HFFc6 (cell line): ENCODE measurements at regions not wholly inside any gene's neighbourhood (a gene's known extent, or its start where the extent isn't known, plus 50 kb on each side); places are given as distances from the start of the nearest gene placed in this dataset.

Experiments
- DNase-seq: peaks from one replicate; pipeline ENCODE4 v3.0.0-alpha.2; 2018
- H3K27ac Mint-ChIP-seq: 2 replicates; pipeline ENCODE4 v1.8.0; 2020; ENCODE audit warnings: mild to moderate bottlenecking, mixed read lengths
- H3K27me3 Mint-ChIP-seq: 2 replicates; pipeline ENCODE4 v1.8.0; 2021; ENCODE audit warnings: mild to moderate bottlenecking, moderate library complexity, mixed read lengths; ENCODE audit not compliant: insufficient read depth
- H3K36me3 Mint-ChIP-seq: 2 replicates; pipeline ENCODE4 v1.8.0; 2021; ENCODE audit warnings: low read depth, mixed read lengths
- H3K4me1 Mint-ChIP-seq: 2 replicates; pipeline ENCODE4 v1.8.0; 2020; ENCODE audit warnings: low read depth, mixed read lengths
- H3K4me3 Mint-ChIP-seq: 2 replicates; pipeline ENCODE4 v1.8.0; 2020; ENCODE audit warnings: mild to moderate bottlenecking, moderate library complexity, mixed read lengths
- H3K9me3 Mint-ChIP-seq: 2 replicates; pipeline ENCODE4 v1.8.0; 2020; ENCODE audit warnings: mild to moderate bottlenecking, mixed read lengths
- TF ChIP-seq, protein P1 (sequence below): fragments of 200-600 bp; sonication (generic); IDR thresholded peaks from 2 replicates; pipeline ENCODE4 v1.5.0; 2021; ENCODE audit warnings: antibody characterized with exemption, mild to moderate bottlenecking

DNA sequence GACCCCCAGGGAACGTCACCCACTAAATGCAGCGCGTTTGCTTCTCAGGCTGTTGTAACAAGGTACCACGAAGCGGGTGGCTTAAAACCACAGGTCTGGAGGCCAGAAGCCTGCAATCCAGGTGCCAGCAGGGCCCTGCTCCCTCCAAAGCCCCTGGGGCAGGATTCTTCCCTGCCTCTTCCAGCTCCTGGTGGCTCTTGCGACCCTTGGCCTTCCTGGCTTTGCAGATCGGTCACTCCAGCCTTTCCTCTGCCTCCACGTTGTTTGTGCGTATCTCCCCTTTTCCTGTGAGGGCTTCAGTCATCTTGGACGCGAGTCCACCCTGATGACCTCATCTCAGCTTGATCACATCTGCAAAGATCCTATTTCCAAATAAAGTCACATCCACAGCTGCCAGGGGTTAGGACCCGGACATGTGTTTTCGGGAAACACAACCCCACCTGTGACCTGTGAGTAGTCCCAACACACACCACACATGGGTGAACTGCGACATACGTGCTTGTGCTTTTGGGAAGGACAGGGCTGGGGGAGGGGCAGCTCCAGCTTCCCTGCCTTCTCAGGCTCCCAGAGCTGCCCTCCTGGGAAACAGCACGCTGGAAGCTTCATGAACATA is 114.5 kb upstream of the NCOR2 start:
- no peaks in the 10 kb centered on the region for H3K36me3 Mint-ChIP-seq
- H3K4me3 Mint-ChIP-seq: peak overlapping the region; percentile 16; the same call in 1 of the 2 replicates
- H3K27me3 Mint-ChIP-seq: peaks cover 4% of the 10 kb centered on the region
- H3K27ac Mint-ChIP-seq: peak overlapping the region; percentile 51
- H3K9me3 Mint-ChIP-seq: no peaks in the 10 kb centered on the region
- DNase-seq: no peak
- TF ChIP-seq, protein P1, sequence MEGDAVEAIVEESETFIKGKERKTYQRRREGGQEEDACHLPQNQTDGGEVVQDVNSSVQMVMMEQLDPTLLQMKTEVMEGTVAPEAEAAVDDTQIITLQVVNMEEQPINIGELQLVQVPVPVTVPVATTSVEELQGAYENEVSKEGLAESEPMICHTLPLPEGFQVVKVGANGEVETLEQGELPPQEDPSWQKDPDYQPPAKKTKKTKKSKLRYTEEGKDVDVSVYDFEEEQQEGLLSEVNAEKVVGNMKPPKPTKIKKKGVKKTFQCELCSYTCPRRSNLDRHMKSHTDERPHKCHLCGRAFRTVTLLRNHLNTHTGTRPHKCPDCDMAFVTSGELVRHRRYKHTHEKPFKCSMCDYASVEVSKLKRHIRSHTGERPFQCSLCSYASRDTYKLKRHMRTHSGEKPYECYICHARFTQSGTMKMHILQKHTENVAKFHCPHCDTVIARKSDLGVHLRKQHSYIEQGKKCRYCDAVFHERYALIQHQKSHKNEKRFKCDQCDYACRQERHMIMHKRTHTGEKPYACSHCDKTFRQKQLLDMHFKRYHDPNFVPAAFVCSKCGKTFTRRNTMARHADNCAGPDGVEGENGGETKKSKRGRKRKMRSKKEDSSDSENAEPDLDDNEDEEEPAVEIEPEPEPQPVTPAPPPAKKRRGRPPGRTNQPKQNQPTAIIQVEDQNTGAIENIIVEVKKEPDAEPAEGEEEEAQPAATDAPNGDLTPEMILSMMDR: no peak
- peaks cover 63% of the 10 kb centered on the region for H3K4me1 Mint-ChIP-seq

- H3K4me1 Mint-ChIP-seq: peaks cover 66% of the 10 kb centered on the region
- peak; percentile 39 for DNase-seq
These were observed 113.7 kb upstream of the NCOR2 start for GRCh38 chr12:124680863-124681778.

GRCh38 chr12:124679533-124680371 is 112.3 kb upstream of the NCOR2 start:
- TF ChIP-seq, protein P1: no peak
- H3K4me1 Mint-ChIP-seq: peaks cover 65% of the 10 kb centered on the region
- no peaks in the 10 kb centered on the region for H3K9me3 Mint-ChIP-seq
- no peak for DNase-seq
- H3K27me3 Mint-ChIP-seq: peaks cover 5% of the 10 kb centered on the region
- no peak overlapping the region for H3K4me3 Mint-ChIP-seq
- no peaks in the 10 kb centered on the region for H3K36me3 Mint-ChIP-seq
- H3K27ac Mint-ChIP-seq: no peak overlapping the region

More at GRCh38 chr12:124680863-124681778, 113.7 kb upstream of the NCOR2 start:
- Mint-ChIP-seq H3K27me3 (peaks cover 4% of the 10 kb centered on the region), H3K27ac (peak overlapping the region; percentile 51), H3K9me3 (no peaks in the 10 kb centered on the region), H3K4me3 (no peak overlapping the region), H3K36me3 (no peaks in the 10 kb centered on the region)
- TF ChIP-seq, protein P1: peak; percentile 42

DNA sequence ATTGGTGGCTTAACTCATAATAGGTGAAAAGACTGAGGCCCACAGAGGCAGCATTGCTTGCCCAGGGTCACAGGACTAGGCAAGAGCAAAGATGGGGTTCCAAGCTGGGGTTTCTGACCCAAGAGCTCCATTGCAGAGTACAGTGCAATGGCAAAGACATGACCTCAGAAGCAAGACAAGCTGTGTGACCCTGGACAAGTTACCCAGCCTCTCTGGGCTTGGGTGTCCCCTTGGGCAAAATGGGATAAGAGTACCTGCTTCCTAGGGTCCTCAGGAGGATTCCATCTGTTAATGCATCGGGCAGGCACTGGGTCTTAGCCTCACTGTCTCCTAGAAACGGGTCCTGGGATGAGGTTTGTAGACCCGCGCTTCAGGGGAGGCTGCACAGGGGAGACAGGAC is 111.6 kb upstream of the NCOR2 start:
- no peaks in the 10 kb centered on the region for H3K36me3 Mint-ChIP-seq
- TF ChIP-seq, protein P1: no peak
- H3K9me3 Mint-ChIP-seq: no peaks in the 10 kb centered on the region
- peaks cover 58% of the 10 kb centered on the region for H3K4me1 Mint-ChIP-seq
- no peak for DNase-seq
- peaks cover 6% of the 10 kb centered on the region for H3K27me3 Mint-ChIP-seq
- H3K27ac Mint-ChIP-seq: no peak overlapping the region
- no peak overlapping the region for H3K4me3 Mint-ChIP-seq

DNA sequence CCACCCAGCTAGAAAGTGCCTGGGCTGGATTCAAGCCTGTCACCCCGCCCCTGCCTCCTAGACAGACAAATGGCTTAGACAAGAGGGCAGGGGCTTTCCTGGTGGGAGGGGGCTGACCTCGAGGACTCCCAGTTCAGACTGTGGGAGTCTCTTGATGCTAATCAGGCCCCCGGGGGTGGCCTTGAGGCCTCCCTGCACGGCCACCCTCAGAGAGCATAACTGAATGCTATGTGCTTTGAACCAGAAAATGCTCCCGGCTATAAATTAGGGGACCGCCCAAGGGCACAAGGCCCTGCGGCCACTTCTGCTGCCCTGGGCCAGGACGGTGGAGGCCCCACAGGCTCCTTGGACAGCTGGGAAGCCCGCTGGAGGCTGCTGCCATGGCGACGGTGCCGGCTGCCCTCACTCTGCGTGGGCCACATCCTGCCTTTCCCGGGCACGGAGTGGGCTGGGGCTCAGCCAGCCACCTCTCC is 111.0 kb upstream of the NCOR2 start:
- TF ChIP-seq, protein P1: no peak
- no peaks in the 10 kb centered on the region for H3K9me3 Mint-ChIP-seq
- H3K4me1 Mint-ChIP-seq: peaks cover 52% of the 10 kb centered on the region
- DNase-seq: no peak
- H3K27me3 Mint-ChIP-seq: peaks cover 6% of the 10 kb centered on the region
- no peaks in the 10 kb centered on the region for H3K36me3 Mint-ChIP-seq
- H3K27ac Mint-ChIP-seq: no peak overlapping the region
- H3K4me3 Mint-ChIP-seq: no peak overlapping the region
